H1 (cell line): ENCODE measurements at regions not wholly inside any gene's neighbourhood (a gene's known extent, or its start where the extent isn't known, plus 50 kb on each side); places are given as distances from the start of the nearest gene placed in this dataset.

Experiments
- CTCF ChIA-PET: fragments of 300-600 bp; sonication (Branson Sonifier 250); formaldehyde crosslinking; loops from one replicate; lab custom pipeline; 2021; ENCODE audit not compliant: partially characterized antibody; lab: Charles Lee
- POLR2A ChIA-PET: fragments of 300-600 bp; sonication (Branson Sonifier 250); formaldehyde crosslinking; loops from one replicate; lab custom pipeline; 2021; ENCODE audit warnings: inconsistent platforms; ENCODE audit not compliant: partially characterized antibody; lab: Charles Lee
- DNase-seq, 2 experiments: peaks; one replicate each; pipeline versions ENCODE4 v3.0.0 to v3.0.0-alpha.2; 2010 to 2022; ENCODE audit warnings: low spot score in 2 of 2, low read depth in 1 of 2, mixed read lengths in 1 of 2
- FAIRE-seq: peaks from 2 replicates; lab custom pipeline; 2011; peaks lifted over from hg19 to GRCh38; lab: Jason Lieb, UNC
- H2AFZ ChIP-seq: 2 replicates; pipeline ENCODE4 v1.8.1; 2012; ENCODE audit warnings: low read length, inconsistent platforms
- H2AK5ac ChIP-seq: 2 replicates; pipeline ENCODE4 v1.6.1; 2013; ENCODE audit warnings: low read depth, low read length
- H2BK120ac ChIP-seq: replicated peaks from 2 replicates; pipeline ENCODE3; 2013; ENCODE audit warnings: low read depth, low read length, inconsistent platforms
- H2BK12ac ChIP-seq: 2 replicates; pipeline ENCODE4 v1.6.1; 2013; ENCODE audit warnings: low read depth, low read length
- H2BK15ac ChIP-seq: 2 replicates; pipeline ENCODE4 v1.6.1; 2013; ENCODE audit warnings: low read length
- H2BK20ac ChIP-seq: 2 replicates; pipeline ENCODE4 v1.6.1; 2013; ENCODE audit warnings: low read length
- H2BK5ac ChIP-seq: 2 replicates; pipeline ENCODE4 v1.6.1; 2013; ENCODE audit warnings: low read depth, low read length
- H3K14ac ChIP-seq: 2 replicates; pipeline ENCODE4 v1.6.1; 2013; ENCODE audit warnings: inconsistent platforms; ENCODE audit not compliant: insufficient read length
- H3K18ac ChIP-seq: 2 replicates; pipeline ENCODE4 v1.6.1; 2013; ENCODE audit warnings: low read length; ENCODE audit errors: extremely low read depth
- H3K23ac ChIP-seq: 2 replicates; pipeline ENCODE4 v1.6.1; 2013; ENCODE audit warnings: inconsistent platforms; ENCODE audit not compliant: insufficient read length
- H3K23me2 ChIP-seq: 2 replicates; pipeline ENCODE4 v1.6.1; 2013; ENCODE audit warnings: low read depth, low read length
- H3K27ac ChIP-seq: 2 replicates; pipeline ENCODE4 v1.6.1; 2011; ENCODE audit warnings: low read depth, low read length, inconsistent platforms
- H3K27me3 ChIP-seq, 4 experiments: replicated peaks in 1 of 4; 1 replicate in 1 of 4; 2 replicates in 3 of 4; pipeline versions ENCODE4 v1.6.1 to v1.8.1; 2011 to 2013; ENCODE audit warnings: low read length in 3 of 4, mild to moderate bottlenecking in 3 of 4, inconsistent platforms in 2 of 4, mixed read lengths in 2 of 4, moderate library complexity in 1 of 4; ENCODE audit not compliant: control insufficient read depth in 3 of 4, insufficient read depth in 3 of 4; ENCODE audit errors: extremely low read depth in 1 of 4
- H3K36me3 ChIP-seq, 4 experiments: 2 replicates each; pipeline versions ENCODE4 v1.6.1 to v1.8.1; 2011 to 2013; ENCODE audit warnings: mild to moderate bottlenecking in 4 of 4, low read length in 3 of 4, moderate library complexity in 2 of 4, control low read depth in 1 of 4, inconsistent platforms in 1 of 4; ENCODE audit not compliant: insufficient read depth in 4 of 4, control insufficient read depth in 2 of 4
- H3K4ac ChIP-seq: replicated peaks from 2 replicates; pipeline ENCODE3; 2013; ENCODE audit warnings: low read length, low read depth, mixed read lengths, inconsistent platforms; ENCODE audit not compliant: insufficient read length
- H3K4me1 ChIP-seq, 4 experiments: replicated peaks in 1 of 4; 1 replicate in 1 of 4; 2 replicates in 3 of 4; pipeline versions ENCODE4 v1.6.1 to v1.8.1; 2011 to 2013; ENCODE audit warnings: low read length in 3 of 4, inconsistent platforms in 2 of 4, mixed read lengths in 1 of 4; ENCODE audit not compliant: insufficient read depth in 4 of 4, control insufficient read depth in 3 of 4
- H3K4me2 ChIP-seq, 2 experiments: 2 replicates each; pipeline versions ENCODE4 v1.6.1 to v1.8.1; 2011 to 2013; ENCODE audit warnings: low read depth in 2 of 2, low read length in 2 of 2, control low read depth in 1 of 2, inconsistent platforms in 1 of 2, mild to moderate bottlenecking in 1 of 2; ENCODE audit not compliant: insufficient read depth in 1 of 2
- H3K4me3 ChIP-seq, 4 experiments: fragments of 200-600, 300-600 bp in 1 of 4; sonication (generic), shearing (Covaris generic), sonication (Bioruptor Twin) in 1 of 4; 2 replicates each; pipeline versions ENCODE4 v1.5.1 to v1.8.1; 2011 to 2016; ENCODE audit warnings: low read length in 4 of 4, low read depth in 3 of 4, control low read depth in 2 of 4, inconsistent platforms in 2 of 4, mild to moderate bottlenecking in 2 of 4, mixed read lengths in 1 of 4, moderate library complexity in 1 of 4; ENCODE audit not compliant: insufficient read depth in 2 of 4; ENCODE audit errors: extremely low read depth in 1 of 4
- H3K56ac ChIP-seq: replicated peaks from 2 replicates; pipeline ENCODE3; 2013; ENCODE audit warnings: low read depth, mild to moderate bottlenecking, mixed read lengths, low read length, inconsistent platforms; ENCODE audit not compliant: insufficient read length
- H3K79me1 ChIP-seq: 2 replicates; pipeline ENCODE4 v1.6.1; 2013; ENCODE audit warnings: low read depth, low read length, control low read depth
- H3K79me2 ChIP-seq, 2 experiments: 2 replicates each; pipeline versions ENCODE4 v1.6.1 to v1.8.1; 2012 to 2013; ENCODE audit warnings: low read length in 2 of 2, mild to moderate bottlenecking in 2 of 2, inconsistent platforms in 1 of 2; ENCODE audit not compliant: insufficient read depth in 2 of 2, control insufficient read depth in 1 of 2
- H3K9ac ChIP-seq, 4 experiments: replicated peaks in 1 of 4; 1 replicate in 1 of 4; 2 replicates in 3 of 4; pipeline versions ENCODE4 v1.6.1 to v1.8.1; 2011 to 2013; ENCODE audit warnings: low read depth in 3 of 4, low read length in 3 of 4, control low read depth in 2 of 4, mild to moderate bottlenecking in 2 of 4, moderate library complexity in 2 of 4, inconsistent platforms in 1 of 4; ENCODE audit errors: extremely low read depth in 1 of 4
- H3K9me3 ChIP-seq, 2 experiments: 2 replicates each; pipeline versions ENCODE4 v1.6.1 to v1.8.1; 2012 to 2013; ENCODE audit warnings: mild to moderate bottlenecking in 2 of 2, moderate library complexity in 2 of 2, control low read depth in 1 of 2, inconsistent platforms in 1 of 2, low read depth in 1 of 2, low read length in 1 of 2, mixed read lengths in 1 of 2; ENCODE audit not compliant: insufficient read depth in 2 of 2
- H4K20me1 ChIP-seq, 2 experiments: replicated peaks in 1 of 2; 2 replicates each; pipeline versions ENCODE3 to v1.8.1; 2011 to 2013; ENCODE audit warnings: inconsistent platforms in 2 of 2, low read length in 2 of 2, mild to moderate bottlenecking in 1 of 2; ENCODE audit not compliant: insufficient read depth in 2 of 2, control insufficient read depth in 1 of 2
- H4K5ac ChIP-seq: 2 replicates; pipeline ENCODE4 v1.6.1; 2013; ENCODE audit warnings: low read length, low read depth, mixed read lengths, inconsistent platforms; ENCODE audit not compliant: insufficient read length
- H4K8ac ChIP-seq: 2 replicates; pipeline ENCODE4 v1.8.0; 2013; ENCODE audit warnings: mild to moderate bottlenecking, moderate library complexity, low read length, inconsistent platforms; ENCODE audit not compliant: insufficient read depth; ENCODE audit errors: extremely low read depth
- H4K91ac ChIP-seq: replicated peaks from 2 replicates; pipeline ENCODE3; 2013; ENCODE audit warnings: low read length, mixed read lengths, inconsistent platforms; ENCODE audit not compliant: insufficient read length
- BACH1 ChIP-seq: IDR thresholded peaks from 2 replicates; pipeline ENCODE4 v1.6.1; 2012; ENCODE audit warnings: low read length, improper control_type of control experiment
- CREB1 ChIP-seq: IDR thresholded peaks from 2 replicates; pipeline ENCODE4 v1.6.1; 2012; ENCODE audit warnings: inconsistent platforms
- GTF2F1 ChIP-seq: IDR thresholded peaks from 2 replicates; pipeline ENCODE4 v1.6.1; 2012; ENCODE audit warnings: low read depth, low read length, improper control_type of control experiment, borderline replicate concordance
- KDM1A ChIP-seq: fragments of 200-600, 300-600 bp; sonication (generic); IDR thresholded peaks from 2 replicates; pipeline ENCODE4 v1.7.1; 2016; ENCODE audit warnings: mild to moderate bottlenecking, low read length, borderline replicate concordance
- POLR2AphosphoS5 ChIP-seq: IDR thresholded peaks from 2 replicates; pipeline ENCODE4 v1.6.1; 2011; ENCODE audit warnings: low read depth, low read length
- SIRT6 ChIP-seq: IDR thresholded peaks from one replicate; pipeline ENCODE4 v1.7.1; 2012; ENCODE audit warnings: low read length, inconsistent platforms
- TAF1 ChIP-seq: IDR thresholded peaks from 2 replicates; pipeline ENCODE4 v1.6.1; 2011; ENCODE audit warnings: mild to moderate bottlenecking, low read depth, low read length
- WGBS, 2 experiments: shearing (Covaris generic) in 1 of 2; methylation state at CpG; one replicate each; pipeline versions ENCODE4 v1.1.6 to v1.1.7; 2013 to 2015; ENCODE audit warnings: low lambda C conversion rate in 2 of 2, mixed read lengths in 2 of 2, inconsistent platforms in 1 of 2, low coverage in 1 of 2, missing lambda C conversion rate in 1 of 2; ENCODE audit not compliant: insufficient replicate concordance in 2 of 2, insufficient coverage in 1 of 2, insufficient read length in 1 of 2; ENCODE audit errors: extremely low coverage in 1 of 2, missing lambda C conversion rate in 1 of 2; 5-methylcytosine and 5-hydroxymethylcytosine counted together

GRCh38 chr6:84848960-84849359, 84.6 kb upstream of the TBX18 start:
- 83% methylated on average over 1 of the region's 1 CpG; no CpG with 5 or more reads in 1 of the 2 experiments for WGBS, 2 experiments
- no peaks in the 10 kb centered on the region for H3K79me1 ChIP-seq
- H4K20me1 ChIP-seq, result no peaks in the 10 kb centered on the region
- ChIA-PET CTCF (interaction anchor here (1.7 kb wide), 1 partner anchor 41 kb away, joined by 3 read pairs; no protein-coding TSS in a partner anchor), POLR2A (no interaction called here)
- no peaks in the 10 kb centered on the region for H3K4me1 ChIP-seq
- TF ChIP-seq KDM1A (no peak), SIRT6 (no peak), GTF2F1 (no peak), TAF1 (no peak), POLR2AphosphoS5 (no peak), CREB1 (no peak), BACH1 (no peak)
- FAIRE-seq, result no peak
- no peaks in the 10 kb centered on the region for H3K36me3 ChIP-seq
- no peak overlapping the region for H4K91ac ChIP-seq
- no peak overlapping the region for H2BK12ac ChIP-seq
- no peak overlapping the region for H3K18ac ChIP-seq
- DNase-seq, result no peak
- no peak overlapping the region for H2BK5ac ChIP-seq
- no peaks in the 10 kb centered on the region for H3K23me2 ChIP-seq
- H3K4me3 ChIP-seq, result no peak overlapping the region
- H3K79me2 ChIP-seq, result no peaks in the 10 kb centered on the region
- H3K23ac ChIP-seq, result no peak overlapping the region
- no peak overlapping the region for H2AFZ ChIP-seq
- H2AK5ac ChIP-seq, result no peak overlapping the region
- H3K4me2 ChIP-seq, result no peak overlapping the region
- H3K27ac ChIP-seq, result no peak overlapping the region
- no peak overlapping the region for H2BK20ac ChIP-seq
- no peak overlapping the region for H3K4ac ChIP-seq
- no peaks in the 10 kb centered on the region for H3K27me3 ChIP-seq
- H3K9ac ChIP-seq, result no peak overlapping the region
- H3K14ac ChIP-seq, result no peak overlapping the region
- no peak overlapping the region for H2BK15ac ChIP-seq
- no peak overlapping the region for H2BK120ac ChIP-seq
- H3K56ac ChIP-seq, result no peak overlapping the region
- no peak overlapping the region for H4K8ac ChIP-seq
- no peaks in the 10 kb centered on the region for H3K9me3 ChIP-seq
- no peak overlapping the region for H4K5ac ChIP-seq
